G401 (cell line): ENCODE measurements at regions not wholly inside any gene's neighbourhood (a gene's known extent, or its start where the extent isn't known, plus 50 kb on each side); places are given as distances from the start of the nearest gene placed in this dataset.

Source experiments
- DNase-seq: peaks from one replicate; pipeline ENCODE4 v3.0.0-alpha.2; 2015; ENCODE audit warnings: low spot score
- in situ Hi-C: cut with HindIII; loops from 2 replicates; pipeline ENCODE4 v1.10.0; 2016; ENCODE audit warnings: low sequenced_read_pairs, mixed read lengths

DNA sequence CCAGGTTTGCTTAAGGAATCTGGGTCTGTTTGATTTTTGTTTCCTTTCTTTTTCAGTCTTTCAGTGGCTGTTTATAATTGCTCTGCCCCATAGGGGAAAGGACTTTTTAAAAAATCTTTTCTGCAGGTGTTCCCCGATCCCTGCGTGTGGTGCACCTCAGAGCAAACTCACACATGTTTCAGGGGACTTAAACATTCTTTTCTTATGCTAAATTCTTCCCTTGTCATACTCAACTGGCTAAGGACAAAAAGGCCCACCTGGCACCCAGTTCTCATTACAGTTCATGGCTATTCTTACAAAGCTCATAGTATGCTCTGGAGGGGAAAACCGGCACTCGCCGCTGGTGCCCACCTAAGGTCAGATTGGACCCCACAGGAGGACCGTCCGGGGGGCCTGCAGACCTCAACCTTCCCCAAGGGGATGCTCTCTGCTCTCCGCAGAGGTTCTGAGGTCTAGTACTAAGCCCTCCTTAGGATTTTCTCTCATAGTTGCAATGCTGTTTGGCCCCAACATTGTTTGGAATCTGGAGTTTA, 220.3 kb downstream of the HGF start:
- no peak for DNase-seq

GRCh38 chr7:81534996-81535395, 234.9 kb downstream of the HGF start:
- in situ Hi-C loops, result no loop called here
- no peak for DNase-seq

More for the DNA sequence above, 220.3 kb downstream of the HGF start:
- in situ Hi-C loops, result no loop called here

DNA sequence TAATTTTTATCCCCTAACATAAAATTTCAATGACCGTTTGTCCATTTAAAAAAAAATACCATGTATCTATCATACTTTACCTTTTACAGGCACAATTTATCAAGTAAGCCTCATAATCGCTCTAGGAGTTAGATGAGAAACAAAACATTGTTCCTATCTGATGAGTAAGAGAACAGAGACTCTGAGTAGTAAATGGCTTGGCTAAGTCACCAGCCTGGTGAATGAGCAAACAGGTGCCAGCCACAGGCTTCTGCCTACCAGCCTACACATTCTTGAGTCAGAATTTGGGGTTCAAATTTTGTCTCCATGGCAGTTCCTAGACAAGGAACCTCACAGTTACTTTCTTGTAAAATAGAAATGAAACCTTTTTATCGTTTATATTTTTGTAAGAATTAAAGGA, 235.4 kb downstream of the HGF start:
- no peak for DNase-seq
- in situ Hi-C loops, result no loop called here

GRCh38 chr7:81533931-81534330, 235.9 kb downstream of the HGF start:
- DNase-seq, result no peak
- in situ Hi-C loops, result no loop called here

GRCh38 chr7:81533426-81533825, 236.4 kb downstream of the HGF start:
- in situ Hi-C loops, result no loop called here
- DNase-seq, result no peak

GRCh38 chr7:81529785-81530184, 240.1 kb downstream of the HGF start:
- no peak for DNase-seq
- in situ Hi-C loops, result no loop called here

DNA sequence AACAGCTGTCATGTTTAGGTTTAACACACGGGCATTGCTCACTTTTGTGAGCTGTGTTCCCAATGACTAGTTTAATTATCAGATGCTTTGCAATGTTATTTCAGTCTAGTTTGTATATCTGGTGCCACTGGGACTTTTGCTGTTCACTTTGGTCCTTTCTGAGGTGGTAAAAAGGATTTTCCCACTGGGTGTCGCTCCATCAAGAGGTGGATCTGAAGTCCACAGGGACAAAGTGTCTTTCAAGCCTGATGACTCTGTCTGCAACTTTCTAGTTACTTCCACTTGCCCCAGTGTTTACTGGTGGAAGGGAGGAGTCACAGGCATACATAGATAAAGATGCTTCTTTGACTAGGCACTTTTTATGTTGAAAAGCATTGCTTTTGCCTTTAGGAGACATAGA, 242.2 kb downstream of the HGF start:
- no peak for DNase-seq
- in situ Hi-C loops, result no loop called here

DNA sequence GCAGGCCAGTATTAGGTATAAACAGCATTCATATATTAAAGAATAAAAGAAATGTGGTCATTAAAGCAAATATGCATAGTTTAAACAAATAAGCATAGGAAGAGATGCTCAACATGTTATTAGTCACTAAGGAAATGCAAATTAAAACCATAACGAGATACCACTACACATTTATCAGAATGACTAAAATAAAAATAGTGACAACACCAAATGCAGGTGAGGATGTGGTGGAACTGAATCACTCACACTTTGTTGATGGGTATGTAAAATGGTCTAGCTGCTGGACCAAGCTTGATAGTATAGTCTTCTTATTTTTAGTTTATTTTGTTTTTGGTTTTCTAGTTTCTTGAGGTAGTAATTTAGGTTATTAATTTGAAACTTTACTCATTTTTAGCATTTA, 242.9 kb downstream of the HGF start:
- in situ Hi-C loops, result no loop called here
- no peak for DNase-seq

DNA sequence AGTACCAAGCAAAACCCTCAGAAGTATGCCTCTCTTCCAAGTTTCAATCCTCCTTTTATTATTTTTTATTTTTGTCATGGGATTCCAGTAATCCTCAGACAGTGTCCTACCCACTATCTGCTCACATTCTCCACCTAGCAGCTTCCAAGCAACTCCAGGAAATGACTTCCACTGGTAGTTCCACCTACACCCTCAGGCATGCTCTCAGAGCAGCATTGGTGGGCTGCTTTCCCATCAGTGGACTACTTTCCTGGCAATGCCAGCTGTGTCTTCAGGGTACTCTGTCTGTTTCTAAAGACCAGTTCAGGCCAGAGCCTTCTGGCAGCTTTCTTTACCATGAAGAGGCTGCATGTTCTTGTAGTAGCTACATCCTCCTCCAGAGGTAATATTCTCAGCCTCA, 244.0 kb downstream of the HGF start:
- DNase-seq, result no peak
- in situ Hi-C loops, result no loop called here

DNA sequence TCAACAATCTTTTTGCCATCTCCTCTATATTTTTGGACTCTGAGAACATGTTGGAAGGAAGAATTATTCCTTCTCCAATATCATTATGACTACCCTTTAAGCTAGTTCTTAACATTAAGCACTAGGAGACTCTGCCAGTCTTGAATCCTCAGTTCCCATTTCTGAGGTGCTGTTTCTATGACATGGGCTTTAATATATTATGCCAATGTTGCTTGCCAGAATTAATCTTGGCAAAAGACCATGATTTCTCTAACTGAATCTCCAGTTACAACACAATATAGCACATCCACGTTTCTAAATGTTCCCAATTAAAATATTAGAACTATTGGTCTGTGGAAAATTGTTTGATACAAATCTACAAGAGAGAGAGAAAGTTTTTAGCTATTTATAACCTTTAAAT, 250.0 kb downstream of the HGF start:
- in situ Hi-C loops, result no loop called here
- DNase-seq, result no peak

DNA sequence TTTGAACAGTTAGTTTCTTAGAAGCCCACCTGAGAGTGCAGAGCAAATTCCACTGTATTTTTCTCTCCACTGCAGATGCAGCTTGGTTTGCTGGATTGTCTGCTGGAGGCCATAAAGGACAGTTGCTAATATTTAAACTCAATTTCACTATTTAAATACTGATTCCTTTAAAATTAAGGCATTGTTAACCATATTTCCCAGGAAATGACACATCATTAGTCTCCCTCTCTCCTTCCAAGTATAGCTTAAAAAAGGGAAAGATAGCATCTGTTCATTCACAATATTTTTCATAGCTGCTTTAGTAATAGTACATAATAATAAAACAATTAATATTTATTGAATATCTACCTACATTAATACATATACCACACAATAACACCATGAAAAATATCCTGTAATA, 252.9 kb downstream of the HGF start:
- DNase-seq, result no peak
- in situ Hi-C loops, result no loop called here

DNA sequence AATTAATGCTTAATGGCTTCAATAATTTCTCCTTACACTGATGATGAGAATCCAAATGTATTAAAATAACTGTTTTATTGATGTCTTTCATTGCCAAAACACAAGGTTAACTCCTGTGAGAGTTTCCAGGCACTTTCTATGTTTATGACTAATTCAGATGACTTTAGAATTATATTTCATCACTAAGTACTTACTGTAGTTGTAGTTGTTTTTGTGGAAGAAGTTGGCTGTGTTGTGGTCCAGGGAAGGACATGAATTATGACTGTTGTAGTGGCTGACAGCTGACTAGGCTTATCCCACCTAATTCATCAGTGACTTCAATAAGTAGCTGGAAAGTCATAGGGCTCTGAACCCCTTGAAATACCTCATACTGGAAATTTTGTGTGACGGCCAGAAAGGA, 254.8 kb downstream of the HGF start:
- no peak for DNase-seq
- in situ Hi-C loops, result no loop called here

DNA sequence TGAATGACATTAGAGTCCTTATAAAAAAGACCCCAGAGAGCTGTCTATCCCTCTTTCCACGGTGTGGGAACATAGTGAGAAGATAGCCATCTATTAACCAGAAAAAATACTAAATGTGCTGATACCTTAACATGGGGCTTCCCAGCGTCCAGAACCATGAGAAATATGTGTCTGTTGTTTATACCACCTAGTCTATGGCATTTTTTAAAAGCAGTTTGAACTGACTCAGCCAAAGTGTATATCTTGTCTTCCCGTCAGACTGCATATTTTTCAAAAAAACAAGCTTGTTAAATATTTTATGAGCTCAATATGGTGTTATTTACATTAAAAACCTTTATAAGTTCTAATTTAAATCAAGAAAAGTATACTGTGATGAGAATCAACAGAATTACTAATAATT, 255.3 kb downstream of the HGF start:
- in situ Hi-C loops, result no loop called here
- no peak for DNase-seq

DNA sequence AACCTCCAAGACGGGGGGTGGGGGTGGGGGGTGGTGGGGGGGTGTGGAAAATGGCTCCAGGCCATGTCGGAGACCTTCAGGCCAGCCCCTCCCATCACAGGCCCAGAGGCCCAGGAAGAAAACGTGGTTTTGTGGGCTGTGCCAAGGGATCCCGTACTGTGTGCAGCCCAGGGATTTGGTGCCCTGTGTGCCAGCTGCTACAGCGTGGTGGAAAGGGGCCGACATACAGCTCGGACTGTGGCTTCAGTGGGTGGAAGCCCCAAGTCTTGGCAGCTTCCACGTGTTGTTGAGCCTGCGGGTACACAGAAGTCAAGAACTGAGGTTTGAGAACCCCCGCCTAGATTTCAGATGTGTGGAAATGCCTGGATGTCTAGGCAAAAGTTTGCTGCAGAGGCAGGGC, 259.7 kb downstream of the HGF start:
- in situ Hi-C loops, result no loop called here

GRCh38 chr7:81507221-81507620, 262.6 kb downstream of the HGF start:
- no peak for DNase-seq
- in situ Hi-C loops, result no loop called here

More for the DNA sequence above, 259.7 kb downstream of the HGF start:
- DNase-seq, result no peak

GRCh38 chr7:81506609-81507008, 263.2 kb downstream of the HGF start:
- DNase-seq, result no peak
- in situ Hi-C loops, result no loop called here

GRCh38 chr7:81503771-81504170, 266.1 kb downstream of the HGF start:
- in situ Hi-C loops, result no loop called here

DNA sequence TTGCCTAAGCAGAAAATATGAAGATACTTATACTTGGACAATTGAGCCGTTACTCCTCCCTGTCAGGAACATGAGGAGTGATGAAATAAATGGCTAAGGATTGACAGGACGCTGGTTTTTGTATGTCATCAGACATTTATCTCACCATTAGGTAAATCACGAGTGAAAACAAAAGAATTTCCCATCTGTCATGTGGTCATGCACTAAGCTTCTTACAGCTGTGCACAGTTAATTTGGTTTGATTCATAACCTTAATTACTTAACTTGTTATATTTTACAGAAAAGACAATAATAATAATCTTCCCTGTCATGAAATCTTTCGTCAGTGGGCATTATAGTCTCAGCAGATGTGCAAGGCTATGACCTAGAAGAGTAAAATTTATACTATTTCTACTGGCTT, 266.5 kb downstream of the HGF start:
- in situ Hi-C loops, result no loop called here
- no peak for DNase-seq

More at GRCh38 chr7:81503771-81504170, 266.1 kb downstream of the HGF start:
- no peak for DNase-seq

DNA sequence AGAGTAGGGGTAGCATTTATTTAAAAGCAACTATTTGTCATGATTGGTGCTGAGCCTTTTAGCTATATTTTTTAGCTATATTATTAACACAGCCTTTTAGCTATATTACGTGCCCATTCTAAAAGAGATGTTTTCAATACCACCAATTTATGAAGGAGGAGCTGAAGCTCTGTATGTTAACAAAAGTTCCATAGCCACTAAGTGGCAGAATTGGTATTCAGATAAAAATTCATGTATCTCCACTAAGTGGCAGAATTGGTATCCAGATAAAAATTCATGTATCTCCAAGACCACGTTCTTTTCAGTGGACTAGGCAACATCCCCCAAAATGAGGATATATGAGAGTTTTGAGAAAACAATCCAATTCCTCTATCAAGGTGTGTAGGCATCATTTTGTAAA, 268.6 kb downstream of the HGF start:
- DNase-seq, result no peak
- in situ Hi-C loops, result no loop called here

- no peak for DNase-seq
- in situ Hi-C loops, result no loop called here
Measured at GRCh38 chr7:81500631-81501030, 269.2 kb downstream of the HGF start.

DNA sequence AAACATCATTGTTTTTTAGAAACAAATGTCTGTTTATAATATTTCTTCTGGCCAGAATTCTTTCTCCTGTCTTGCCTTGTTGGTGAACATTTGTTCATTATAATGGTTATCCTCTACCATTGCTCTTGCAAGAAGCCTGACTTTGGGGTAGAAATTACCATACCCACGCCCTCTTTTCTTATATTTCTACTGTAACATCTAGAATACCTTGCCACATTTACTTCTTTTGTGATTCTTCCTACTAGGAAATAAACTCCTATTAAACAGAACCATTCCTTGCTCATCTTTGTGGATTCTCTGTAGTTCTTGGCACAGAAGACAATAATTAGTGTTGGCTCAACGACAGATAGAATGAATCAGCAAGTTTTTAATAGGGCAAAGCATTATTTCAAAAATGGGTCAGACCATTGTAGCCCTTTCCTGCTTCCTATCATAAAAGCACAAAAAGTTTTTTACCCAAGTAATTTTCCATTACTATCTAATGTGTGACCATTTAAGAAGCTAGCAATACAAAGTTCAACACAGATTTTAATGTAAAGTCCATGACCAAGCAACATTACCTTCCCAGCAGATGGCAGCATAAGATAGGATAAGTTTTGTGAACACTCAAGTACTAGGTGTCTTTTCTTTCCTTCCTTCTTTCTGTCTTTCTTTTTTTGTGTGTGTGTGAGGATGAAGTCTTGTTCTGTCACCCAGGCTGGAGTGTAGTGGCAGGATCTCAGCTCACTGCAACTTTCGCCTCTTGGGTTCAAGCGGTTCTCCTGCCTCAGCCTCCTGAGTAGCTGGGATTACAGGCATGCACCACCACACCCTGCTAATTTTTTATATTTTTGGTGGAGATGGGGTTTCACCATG, 270.4 kb downstream of the HGF start:
- DNase-seq, result peak; percentile 71

More for the DNA sequence above, 270.4 kb downstream of the HGF start:
- in situ Hi-C loops, result no loop called here
